MM.1S (cell line): ENCODE measurements at regions not wholly inside any gene's neighbourhood (a gene's known extent, or its start where the extent isn't known, plus 50 kb on each side); places are given as distances from the start of the nearest gene placed in this dataset.

Source experiments
- EZH2 ChIP-seq: fragments of 300-600 bp; sonication (generic); optimal IDR thresholded peaks from 2 replicates; pipeline ENCODE3; 2017; ENCODE audit warnings: low read depth, mild to moderate bottlenecking, antibody characterized with exemption, low read length, mixed read lengths
- TF ChIP-seq, protein P1 (sequence below): fragments of 300-600 bp; sonication (generic); IDR thresholded peaks from 2 replicates; pipeline ENCODE4 v1.5.1; 2016; ENCODE audit warnings: antibody characterized with exemption, low read length, mixed read lengths

DNA sequence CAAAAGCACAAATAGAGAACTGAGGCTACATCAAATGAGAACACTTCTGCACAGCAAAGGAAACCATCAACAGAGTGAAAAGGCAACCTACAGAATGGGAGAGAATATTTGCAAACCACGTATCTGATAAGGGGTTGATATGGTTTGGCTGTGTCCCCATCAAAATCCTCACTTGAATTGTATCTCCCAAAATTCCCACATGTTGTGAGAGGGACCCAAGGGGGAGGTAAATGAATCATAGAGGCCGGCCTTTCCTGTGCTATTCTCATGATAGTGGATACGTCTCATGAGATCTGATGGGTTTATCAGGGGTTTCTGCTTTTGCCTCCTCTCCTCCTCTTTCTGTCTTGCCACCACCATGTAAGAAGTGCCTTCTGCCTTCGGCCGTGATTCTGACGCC lies 120.6 kb upstream of the FRMD4A start:
- TF ChIP-seq, protein P1, sequence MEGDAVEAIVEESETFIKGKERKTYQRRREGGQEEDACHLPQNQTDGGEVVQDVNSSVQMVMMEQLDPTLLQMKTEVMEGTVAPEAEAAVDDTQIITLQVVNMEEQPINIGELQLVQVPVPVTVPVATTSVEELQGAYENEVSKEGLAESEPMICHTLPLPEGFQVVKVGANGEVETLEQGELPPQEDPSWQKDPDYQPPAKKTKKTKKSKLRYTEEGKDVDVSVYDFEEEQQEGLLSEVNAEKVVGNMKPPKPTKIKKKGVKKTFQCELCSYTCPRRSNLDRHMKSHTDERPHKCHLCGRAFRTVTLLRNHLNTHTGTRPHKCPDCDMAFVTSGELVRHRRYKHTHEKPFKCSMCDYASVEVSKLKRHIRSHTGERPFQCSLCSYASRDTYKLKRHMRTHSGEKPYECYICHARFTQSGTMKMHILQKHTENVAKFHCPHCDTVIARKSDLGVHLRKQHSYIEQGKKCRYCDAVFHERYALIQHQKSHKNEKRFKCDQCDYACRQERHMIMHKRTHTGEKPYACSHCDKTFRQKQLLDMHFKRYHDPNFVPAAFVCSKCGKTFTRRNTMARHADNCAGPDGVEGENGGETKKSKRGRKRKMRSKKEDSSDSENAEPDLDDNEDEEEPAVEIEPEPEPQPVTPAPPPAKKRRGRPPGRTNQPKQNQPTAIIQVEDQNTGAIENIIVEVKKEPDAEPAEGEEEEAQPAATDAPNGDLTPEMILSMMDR: no peak
- TF ChIP-seq EZH2: no peak
